Erythroblast (primary cell): ENCODE measurements at regions not wholly inside any gene's neighbourhood (a gene's known extent, or its start where the extent isn't known, plus 50 kb on each side); places are given as distances from the start of the nearest gene placed in this dataset.

Experiments
- GATA1 ChIP-seq: IDR thresholded peaks from 2 replicates; pipeline ENCODE4 v1.6.1; 2011; ENCODE audit warnings: low read depth, mild to moderate bottlenecking, control low read depth, low read length, moderate library complexity
- POLR2A ChIP-seq: IDR thresholded peaks from 2 replicates; pipeline ENCODE4 v1.6.1; 2011; ENCODE audit warnings: mild to moderate bottlenecking, low read length

DNA sequence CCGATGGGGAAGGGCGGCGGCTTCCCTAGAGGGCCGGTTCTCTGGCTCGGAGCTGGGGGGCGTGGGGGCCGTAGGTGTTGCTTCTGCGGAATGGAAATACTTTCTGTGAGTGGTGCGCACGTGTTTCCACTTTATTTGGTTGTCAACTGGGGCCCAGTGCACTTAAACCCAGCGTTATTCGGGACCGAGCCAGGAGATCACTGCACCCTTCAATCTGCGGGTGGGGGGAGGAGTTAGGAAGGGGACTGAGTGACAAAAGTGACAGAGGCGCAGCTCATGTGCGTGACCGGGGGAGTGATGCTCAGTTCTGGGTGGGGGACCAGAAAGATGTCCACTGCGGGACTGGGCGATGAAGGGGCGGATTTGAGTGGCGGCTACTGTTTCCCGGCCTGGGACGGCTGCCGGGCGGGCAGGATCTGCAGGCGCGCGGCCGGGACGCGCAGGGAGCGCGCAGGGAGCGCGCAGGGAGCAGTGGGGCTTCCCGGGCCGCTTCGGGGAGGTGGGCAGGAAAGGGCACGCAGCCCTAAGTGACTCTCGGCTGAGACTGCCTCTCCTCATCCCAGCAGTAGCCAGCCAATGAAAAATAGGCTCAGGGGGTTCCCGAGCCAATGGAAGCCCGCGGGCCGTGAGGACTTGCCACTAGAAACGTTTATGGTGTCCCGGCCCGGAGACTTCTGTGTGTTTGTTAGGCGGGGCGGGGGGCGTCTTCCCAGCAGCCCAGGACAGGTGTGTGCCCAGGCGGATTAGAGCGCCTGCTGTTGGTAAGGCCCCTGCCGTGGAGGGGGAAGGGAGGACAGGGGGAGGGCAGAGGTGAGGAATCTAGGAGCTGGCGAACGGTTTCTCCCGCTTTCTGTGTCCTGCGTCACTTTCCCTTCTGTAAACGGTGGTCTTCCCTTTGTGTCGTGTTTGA, 54.3 kb upstream of the KDM7A start:
- TF ChIP-seq POLR2A (no peak), GATA1 (no peak)
